IMR-90 (cell line): ENCODE measurements at regions not wholly inside any gene's neighbourhood (a gene's known extent, or its start where the extent isn't known, plus 50 kb on each side); places are given as distances from the start of the nearest gene placed in this dataset.

Experiments
- RCOR1 ChIP-seq: IDR thresholded peaks from 2 replicates; pipeline ENCODE4 v1.6.1; 2012; ENCODE audit warnings: mild to moderate bottlenecking, low read length, improper control_type of control experiment; ENCODE audit not compliant: insufficient replicate concordance
- SMC3 ChIP-seq: fragments of 150-350 bp; IDR thresholded peaks from 2 replicates; pipeline ENCODE4 v1.6.1; 2016; ENCODE audit warnings: low read depth, mild to moderate bottlenecking, antibody characterized with exemption, low read length, moderate library complexity

GRCh38 chr6:129759796-129760605, 50.0 kb upstream of the ARHGAP18 start (continued):
- TF ChIP-seq SMC3 (no peak), RCOR1 (no peak)
